ENCODE measurements at regions not wholly inside any gene's neighbourhood (a gene's known extent, or its start where the extent isn't known, plus 50 kb on each side); places are given as distances from the start of the nearest gene placed in this dataset.

- no peak for TF ChIP-seq CTCF (IDR thresholded peaks at IDR 0.05; ENCODE audit: insufficient read depth, low read depth, low read length)
- no peak for TF ChIP-seq EZH2 (IDR thresholded peaks at IDR 0.05; ENCODE audit: insufficient read depth, low read length)
These were observed 70.7 kb upstream of the FZD7 start for GRCh38 chr2:201962774-201963562.

Data from astrocyte (in vitro differentiated cells and primary cell).